ENCODE measurements at regions not wholly inside any gene's neighbourhood (a gene's known extent, or its start where the extent isn't known, plus 50 kb on each side); places are given as distances from the start of the nearest gene placed in this dataset.

- TF ChIP-seq POLR2A (IDR thresholded peaks at IDR 0.05): no peak
- TF ChIP-seq, protein P1, sequence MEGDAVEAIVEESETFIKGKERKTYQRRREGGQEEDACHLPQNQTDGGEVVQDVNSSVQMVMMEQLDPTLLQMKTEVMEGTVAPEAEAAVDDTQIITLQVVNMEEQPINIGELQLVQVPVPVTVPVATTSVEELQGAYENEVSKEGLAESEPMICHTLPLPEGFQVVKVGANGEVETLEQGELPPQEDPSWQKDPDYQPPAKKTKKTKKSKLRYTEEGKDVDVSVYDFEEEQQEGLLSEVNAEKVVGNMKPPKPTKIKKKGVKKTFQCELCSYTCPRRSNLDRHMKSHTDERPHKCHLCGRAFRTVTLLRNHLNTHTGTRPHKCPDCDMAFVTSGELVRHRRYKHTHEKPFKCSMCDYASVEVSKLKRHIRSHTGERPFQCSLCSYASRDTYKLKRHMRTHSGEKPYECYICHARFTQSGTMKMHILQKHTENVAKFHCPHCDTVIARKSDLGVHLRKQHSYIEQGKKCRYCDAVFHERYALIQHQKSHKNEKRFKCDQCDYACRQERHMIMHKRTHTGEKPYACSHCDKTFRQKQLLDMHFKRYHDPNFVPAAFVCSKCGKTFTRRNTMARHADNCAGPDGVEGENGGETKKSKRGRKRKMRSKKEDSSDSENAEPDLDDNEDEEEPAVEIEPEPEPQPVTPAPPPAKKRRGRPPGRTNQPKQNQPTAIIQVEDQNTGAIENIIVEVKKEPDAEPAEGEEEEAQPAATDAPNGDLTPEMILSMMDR (IDR thresholded peaks at IDR 0.05): no peak
Observed at GRCh38 chr17:54235571-54235970, 412.8 kb downstream of the KIF2B start.

All from right lobe of liver (tissue), 4 donors.